ENCODE measurements at regions not wholly inside any gene's neighbourhood (a gene's known extent, or its start where the extent isn't known, plus 50 kb on each side); places are given as distances from the start of the nearest gene placed in this dataset.

DNA sequence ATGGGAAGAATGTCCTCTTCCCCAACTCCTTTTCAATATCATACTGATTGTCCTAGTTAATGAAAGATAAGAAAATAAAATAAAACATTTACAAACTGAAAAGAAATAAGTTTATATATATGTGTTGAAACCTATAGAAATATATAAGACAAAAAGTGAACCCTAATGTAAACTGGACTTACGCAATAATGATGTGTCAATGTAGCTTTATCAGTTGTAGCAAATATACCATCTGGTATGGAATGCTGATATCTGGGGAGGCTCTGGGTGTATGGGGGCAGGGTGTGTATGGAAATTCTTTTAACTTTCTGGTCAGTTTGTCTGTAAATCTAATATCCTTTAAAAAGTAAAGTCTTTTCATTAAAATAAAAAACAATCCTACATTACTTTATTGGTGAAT lies 603.9 kb downstream of the DMRTA1 start:
- TF ChIP-seq CTCF (IDR thresholded peaks at IDR 0.05) (no peak), POLR2A (IDR thresholded peaks at IDR 0.05) (no peak)

All from lower leg skin (tissue), 3 donors.